ENCODE measurements at regions not wholly inside any gene's neighbourhood (a gene's known extent, or its start where the extent isn't known, plus 50 kb on each side); places are given as distances from the start of the nearest gene placed in this dataset.

- TF ChIP-seq Cebpa-rat (IDR thresholded peaks at IDR 0.05): no peak
- Histone ChIP-seq H4K20me1 (no peaks in the 10 kb centered on the region), H3K4me1 (no peaks in the 10 kb centered on the region), H3K9ac (no peak overlapping the region), H3K4me2 (no peak overlapping the region), H3K4me3 (no peak overlapping the region), H3K27me3 (no peaks in the 10 kb centered on the region), H3K36me3 (no peaks in the 10 kb centered on the region), H3K27ac (no peak overlapping the region), H3K9me3 (replicated peaks in 1 of 11) (peaks cover 0 to 20% (median 16%) of the 10 kb centered on the region in 11 experiments; a peak in 18 of 22 replicates)
Observed at GRCh38 chr6:150541576-150541975, 58.1 kb upstream of the PLEKHG1 start.

- Histone ChIP-seq H3K9me3 (replicated peaks in 1 of 11) (peaks cover 0 to 8% (median 6%) of the 10 kb centered on the region in 11 experiments; a peak in 12 of 22 replicates), H3K36me3 (no peaks in the 10 kb centered on the region), H3K4me1 (peaks cover 0 to 7% (median 3%) of the 10 kb centered on the region in 10 experiments; a peak in 3 of 20 replicates), H3K27me3 (no peaks in the 10 kb centered on the region), H3K4me2 (no peak overlapping the region), H3K27ac (no peak overlapping the region), H4K20me1 (no peaks in the 10 kb centered on the region), H3K4me3 (no peak overlapping the region), H3K9ac (no peak overlapping the region)
- TF ChIP-seq Cebpa-rat (IDR thresholded peaks at IDR 0.05): no peak
Observed at GRCh38 chr6:150543178-150543577, 56.5 kb upstream of the PLEKHG1 start.

- TF ChIP-seq Cebpa-rat (IDR thresholded peaks at IDR 0.05): no peak
- Histone ChIP-seq H3K4me3 (no peak overlapping the region), H3K27ac (no peak overlapping the region), H3K36me3 (no peaks in the 10 kb centered on the region), H3K9ac (no peak overlapping the region), H3K27me3 (no peaks in the 10 kb centered on the region), H3K4me1 (peaks cover 0 to 7% (median 3%) of the 10 kb centered on the region in 10 experiments; a peak in 3 of 20 replicates), H3K4me2 (no peak overlapping the region), H3K9me3 (replicated peaks in 1 of 11) (no peaks in the 10 kb centered on the region), H4K20me1 (no peaks in the 10 kb centered on the region)
Observed at GRCh38 chr6:150544793-150545192, 54.9 kb upstream of the PLEKHG1 start.

- Histone ChIP-seq H3K27me3 (no peaks in the 10 kb centered on the region), H3K9ac (no peak overlapping the region), H4K20me1 (no peaks in the 10 kb centered on the region), H3K36me3 (no peaks in the 10 kb centered on the region), H3K4me3 (no peak overlapping the region), H3K4me1 (peaks cover 0 to 7% (median 3%) of the 10 kb centered on the region in 10 experiments; a peak in 3 of 20 replicates), H3K4me2 (no peak overlapping the region), H3K9me3 (replicated peaks in 1 of 11) (no peaks in the 10 kb centered on the region), H3K27ac (no peak overlapping the region)
- TF ChIP-seq Cebpa-rat (IDR thresholded peaks at IDR 0.05): no peak
Observed at GRCh38 chr6:150546457-150546856, 53.2 kb upstream of the PLEKHG1 start.

- no peak overlapping the region for H3K4me3 ChIP-seq
- H3K9me3 ChIP-seq (replicated peaks in 1 of 11): peaks cover 0 to 4% (median 0%) of the 10 kb centered on the region in 11 experiments; a peak in 2 of 22 replicates
- H4K20me1 ChIP-seq: no peaks in the 10 kb centered on the region
- no peak overlapping the region for H3K27ac ChIP-seq
- peak overlapping the region in 6 of 11 experiments; percentile 18 to 43 (median 28); a peak in 9 of 22 replicates for H3K4me2 ChIP-seq
- TF ChIP-seq Cebpa-rat (IDR thresholded peaks at IDR 0.05): no peak
- no peaks in the 10 kb centered on the region for H3K27me3 ChIP-seq
- H3K36me3 ChIP-seq: no peaks in the 10 kb centered on the region
- peaks cover 0 to 7% (median 3%) of the 10 kb centered on the region in 10 experiments; a peak in 3 of 20 replicates for H3K4me1 ChIP-seq
- no peak overlapping the region for H3K9ac ChIP-seq
Observed at GRCh38 chr6:150547502-150548222, 52.0 kb upstream of the PLEKHG1 start.

- TF ChIP-seq Cebpa-rat (IDR thresholded peaks at IDR 0.05): no peak
- no peaks in the 10 kb centered on the region for H3K36me3 ChIP-seq
- no peak overlapping the region for H3K4me3 ChIP-seq
- H3K9ac ChIP-seq: no peak overlapping the region
- peaks cover 0 to 7% (median 3%) of the 10 kb centered on the region in 10 experiments; a peak in 3 of 20 replicates for H3K4me1 ChIP-seq
- peaks cover 0 to 5% (median 0%) of the 10 kb centered on the region in 11 experiments; a peak in 2 of 22 replicates for H3K9me3 ChIP-seq (replicated peaks in 1 of 11)
- H3K4me2 ChIP-seq: no peak overlapping the region
- no peak overlapping the region for H3K27ac ChIP-seq
- H3K27me3 ChIP-seq: no peaks in the 10 kb centered on the region
- H4K20me1 ChIP-seq: no peaks in the 10 kb centered on the region
Observed at GRCh38 chr6:150548330-150548729, 51.4 kb upstream of the PLEKHG1 start.

- peaks cover 0 to 7% (median 3%) of the 10 kb centered on the region in 10 experiments; a peak in 3 of 20 replicates for H3K4me1 ChIP-seq
- H4K20me1 ChIP-seq: no peaks in the 10 kb centered on the region
- H3K4me3 ChIP-seq: no peak overlapping the region
- H3K9me3 ChIP-seq (replicated peaks in 1 of 11): peaks cover 0 to 5% (median 0%) of the 10 kb centered on the region in 11 experiments; a peak in 2 of 22 replicates
- no peak for TF ChIP-seq Cebpa-rat (IDR thresholded peaks at IDR 0.05)
- no peak overlapping the region for H3K9ac ChIP-seq
- H3K36me3 ChIP-seq: no peaks in the 10 kb centered on the region
- H3K27me3 ChIP-seq: no peaks in the 10 kb centered on the region
- H3K4me2 ChIP-seq: no peak overlapping the region
- H3K27ac ChIP-seq: no peak overlapping the region
Observed at GRCh38 chr6:150549007-150549406, 50.7 kb upstream of the PLEKHG1 start.

- no peaks in the 10 kb centered on the region for H3K36me3 ChIP-seq
- H3K4me3 ChIP-seq: no peak overlapping the region
- H3K9me3 ChIP-seq (replicated peaks in 1 of 11): peaks cover 0 to 5% (median 0%) of the 10 kb centered on the region in 11 experiments; a peak in 2 of 22 replicates
- H4K20me1 ChIP-seq: no peaks in the 10 kb centered on the region
- no peak overlapping the region for H3K9ac ChIP-seq
- TF ChIP-seq Cebpa-rat (IDR thresholded peaks at IDR 0.05): no peak
- H3K4me1 ChIP-seq: peaks cover 0 to 7% (median 3%) of the 10 kb centered on the region in 10 experiments; a peak in 3 of 20 replicates
- H3K27me3 ChIP-seq: no peaks in the 10 kb centered on the region
- H3K27ac ChIP-seq: no peak overlapping the region
- H3K4me2 ChIP-seq: no peak overlapping the region
Observed at GRCh38 chr6:150549674-150550101, 50.0 kb upstream of the PLEKHG1 start.

All from BLaER1 treated with 17β-estradiol and CSF1 and Interleukin-3, amounts not matched to agents 10 nM and 100 nM (cell line).